GM23338 (cell line): ENCODE measurements at regions not wholly inside any gene's neighbourhood (a gene's known extent, or its start where the extent isn't known, plus 50 kb on each side); places are given as distances from the start of the nearest gene placed in this dataset.
"Not testable (repeated sequence)": the region's sequence is repeated elsewhere in the genome, so short reads cannot be mapped to it uniquely, and the experiment has no call there.

Experiments used
- ATAC-seq: fragments of 200-7000 bp; cut with Tn5 transposase; 3 replicates; pipeline ENCODE4 v1.9.1; 2020
- DNase-seq: peaks from one replicate; pipeline ENCODE4 v3.0.0-alpha.2; 2015; ENCODE audit warnings: low spot score
- H2AFZ ChIP-seq: fragments of 200-600 bp; sonication (generic); 2 replicates; pipeline ENCODE4 v1.8.0; 2016; ENCODE audit warnings: antibody characterized with exemption, mild to moderate bottlenecking, moderate library complexity
- H3F3A ChIP-seq: fragments of 200-600 bp; sonication (generic); replicated peaks from 2 replicates; pipeline ENCODE4 v1.8.0; 2017; ENCODE audit warnings: antibody characterized with exemption, mixed run types, low read depth
- H3K27ac ChIP-seq: fragments of 200-600 bp; sonication (generic); 2 replicates; pipeline ENCODE4 v1.6.1; 2016; ENCODE audit warnings: low read depth
- H3K27me3 ChIP-seq: fragments of 200-600 bp; sonication (generic); 2 replicates; pipeline ENCODE4 v1.8.0; 2016; ENCODE audit warnings: mild to moderate bottlenecking, mixed run types, moderate library complexity; ENCODE audit not compliant: insufficient read depth
- H3K36me3 ChIP-seq: fragments of 200-600 bp; sonication (generic); 2 replicates; pipeline ENCODE4 v1.8.0; 2016; ENCODE audit warnings: mild to moderate bottlenecking; ENCODE audit not compliant: insufficient read depth
- H3K4me1 ChIP-seq: fragments of 200-600 bp; sonication (generic); 2 replicates; pipeline ENCODE4 v1.8.0; 2016; ENCODE audit warnings: mild to moderate bottlenecking, moderate library complexity; ENCODE audit not compliant: insufficient read depth
- H3K4me2 ChIP-seq: fragments of 200-600 bp; sonication (generic); 2 replicates; pipeline ENCODE4 v1.7.1; 2017; ENCODE audit warnings: mixed run types
- H3K4me3 ChIP-seq: fragments of 200-600 bp; sonication (generic); 2 replicates; pipeline ENCODE4 v1.6.1; 2016; ENCODE audit warnings: mixed run types
- H3K79me2 ChIP-seq: fragments of 200-600 bp; sonication (generic); replicated peaks from 2 replicates; pipeline ENCODE4 v1.8.0; 2017; ENCODE audit warnings: mild to moderate bottlenecking; ENCODE audit not compliant: insufficient read depth
- H3K9me2 ChIP-seq: fragments of 200-600 bp; sonication (generic); 2 replicates; pipeline ENCODE4 v1.8.0; 2017; ENCODE audit not compliant: insufficient read depth
- H4K20me1 ChIP-seq: fragments of 200-600 bp; sonication (generic); replicated peaks from 2 replicates; pipeline ENCODE4 v1.8.0; 2017; ENCODE audit warnings: mild to moderate bottlenecking; ENCODE audit not compliant: insufficient read depth
- H3K27ac Mint-ChIP-seq: 2 replicates; pipeline ENCODE4 v1.8.0; 2020; ENCODE audit warnings: inconsistent platforms, mild to moderate bottlenecking, moderate library complexity, mixed read lengths
- H3K27me3 Mint-ChIP-seq: 3 replicates; pipeline ENCODE4 v1.8.0; 2022; ENCODE audit warnings: low read depth, mild to moderate bottlenecking, moderate library complexity, mixed read lengths, inconsistent platforms; ENCODE audit not compliant: insufficient read depth, poor library complexity
- H3K36me3 Mint-ChIP-seq: 3 replicates; pipeline ENCODE4 v1.8.0; 2021; ENCODE audit warnings: low read depth, mild to moderate bottlenecking, inconsistent platforms, moderate library complexity, mixed read lengths
- H3K4me1 Mint-ChIP-seq: 3 replicates; pipeline ENCODE4 v1.8.0; 2020; ENCODE audit warnings: mild to moderate bottlenecking, inconsistent platforms, mixed read lengths
- H3K4me3 Mint-ChIP-seq: 3 replicates; pipeline ENCODE4 v1.8.0; 2021; ENCODE audit warnings: moderate library complexity, mild to moderate bottlenecking, inconsistent platforms, mixed read lengths
- H3K9me3 Mint-ChIP-seq: 3 replicates; pipeline ENCODE4 v1.8.0; 2020; ENCODE audit warnings: moderate library complexity, mild to moderate bottlenecking, inconsistent platforms, mixed read lengths
- CTCF ChIP-seq, 2 experiments: fragments of 200-600 bp in 1 of 2; sonication (generic) in 1 of 2; conservative IDR thresholded peaks; 2 replicates each; pipeline versions ENCODE4 v1.5.1 to v1.6.1; 2016 to 2017; ENCODE audit warnings: antibody characterized with exemption in 2 of 2, low read depth in 2 of 2, mild to moderate bottlenecking in 2 of 2, moderate library complexity in 1 of 2
- EZH2 ChIP-seq: fragments of 200-600 bp; sonication (generic); IDR thresholded peaks from one replicate; pipeline ENCODE4 v1.8.0; 2017; ENCODE audit warnings: antibody characterized with exemption, mild to moderate bottlenecking, low read depth; ENCODE audit not compliant: unreplicated experiment
- EZH2phosphoT487 ChIP-seq: fragments of 200-600 bp; sonication (generic); IDR thresholded peaks from one replicate; pipeline ENCODE4 v1.8.1; 2018; ENCODE audit warnings: antibody characterized with exemption; ENCODE audit not compliant: unreplicated experiment
- JUNB ChIP-seq: IDR thresholded peaks from one replicate; pipeline ENCODE4 v1.6.1; 2016; ENCODE audit warnings: antibody characterized with exemption; ENCODE audit not compliant: unreplicated experiment
- POLR2AphosphoS5 ChIP-seq: IDR thresholded peaks from 2 replicates; pipeline ENCODE4 v1.6.1; 2016; ENCODE audit warnings: antibody characterized with exemption, low read depth
- REST ChIP-seq: IDR thresholded peaks from one replicate; pipeline ENCODE4 v1.6.1; 2018; ENCODE audit warnings: antibody characterized with exemption; ENCODE audit not compliant: unreplicated experiment
- STAT1 ChIP-seq: IDR thresholded peaks from one replicate; pipeline ENCODE4 v1.6.1; 2016; ENCODE audit warnings: antibody characterized with exemption; ENCODE audit not compliant: unreplicated experiment
- ZNF331 ChIP-seq: fragments of 250-450 bp; sonication (Bioruptor Pico); IDR thresholded peaks from 2 replicates; pipeline ENCODE4 v1.5.0; 2020; ENCODE audit warnings: low read depth, mild to moderate bottlenecking, moderate library complexity

GRCh38 chr17:68097161-68097805 lies 61.7 kb downstream of the KPNA2 start:
- Histone ChIP-seq H3K4me3 (no peak overlapping the region), H3K4me1 (no peaks in the 10 kb centered on the region), H3F3A (peaks cover 7% of the 10 kb centered on the region; the same call in 1 of the 2 replicates), H3K36me3 (no peaks in the 10 kb centered on the region), H3K9me2 (no peaks in the 10 kb centered on the region), H2AFZ (no peak overlapping the region), H4K20me1 (no peaks in the 10 kb centered on the region), H3K27ac (no peak overlapping the region), H3K79me2 (no peaks in the 10 kb centered on the region), H3K27me3 (peaks cover 16% of the 10 kb centered on the region), H3K4me2 (no peak overlapping the region)
- peaks cover 22% of the 10 kb centered on the region for H3K27me3 Mint-ChIP-seq
- no peak overlapping the region for H3K4me3 Mint-ChIP-seq
- no peak for TF ChIP-seq EZH2phosphoT487
- TF ChIP-seq POLR2AphosphoS5: no peak
- TF ChIP-seq EZH2: no peak
- peaks cover 9% of the 10 kb centered on the region; the same call in 2 of the 3 replicates for H3K9me3 Mint-ChIP-seq
- no peak for DNase-seq
- no peak for ATAC-seq
- H3K4me1 Mint-ChIP-seq: peaks cover 3% of the 10 kb centered on the region
- H3K27ac Mint-ChIP-seq: no peak overlapping the region
- peaks cover 9% of the 10 kb centered on the region for H3K36me3 Mint-ChIP-seq

GRCh38 chr17:68099341-68099753 lies 63.8 kb downstream of the KPNA2 start:
- not testable (repeated sequence) for H3K36me3 ChIP-seq, H3K4me2 ChIP-seq, H4K20me1 ChIP-seq, H3K4me3 ChIP-seq, H3K9me2 ChIP-seq, H3K9me3 Mint-ChIP-seq, H3K4me1 ChIP-seq, H3K27ac Mint-ChIP-seq, H3K36me3 Mint-ChIP-seq, H3F3A ChIP-seq, H3K79me2 ChIP-seq, H3K27ac ChIP-seq, H3K4me3 Mint-ChIP-seq, DNase-seq, ATAC-seq, H2AFZ ChIP-seq, H3K4me1 Mint-ChIP-seq
- peaks cover 30% of the 10 kb centered on the region for H3K27me3 ChIP-seq
- peaks cover 23% of the 10 kb centered on the region for H3K27me3 Mint-ChIP-seq

- peak overlapping the region; percentile 90; the same call in 2 of the 3 replicates for H3K4me3 Mint-ChIP-seq
- no peak for TF ChIP-seq JUNB
- no peak for TF ChIP-seq REST
- no peak for TF ChIP-seq CTCF (conservative IDR thresholded peaks at IDR 0.05; ENCODE audit: low read depth in 2 of 2)
- TF ChIP-seq ZNF331 (CRISPR knock-in tag): no peak
- TF ChIP-seq STAT1: no peak
- TF ChIP-seq EZH2: no peak
These were observed 64.6 kb downstream of the KPNA2 start for GRCh38 chr17:68100000-68100641.

More at GRCh38 chr17:68100000-68100641, 64.6 kb downstream of the KPNA2 start:
- Histone ChIP-seq H3F3A (peaks cover 7% of the 10 kb centered on the region; the same call in 1 of the 2 replicates), H3K4me1 (no peaks in the 10 kb centered on the region), H4K20me1 (no peaks in the 10 kb centered on the region), H3K27me3 (peaks cover 30% of the 10 kb centered on the region), H3K9me2 (no peaks in the 10 kb centered on the region), H3K4me2 (peak overlapping the region; percentile 87; the same call in 1 of the 2 replicates), H3K27ac (no peak overlapping the region), H3K4me3 (peak overlapping the region; percentile 71; the same call in 1 of the 2 replicates), H3K36me3 (no peaks in the 10 kb centered on the region), H3K79me2 (no peaks in the 10 kb centered on the region), H2AFZ (no peak overlapping the region)
- no peak overlapping the region for H3K27ac Mint-ChIP-seq
- H3K4me1 Mint-ChIP-seq: peaks cover 7% of the 10 kb centered on the region
- DNase-seq (no peak), ATAC-seq (no peak)
- peaks cover 9% of the 10 kb centered on the region for H3K36me3 Mint-ChIP-seq
- peaks cover 23% of the 10 kb centered on the region for H3K27me3 Mint-ChIP-seq
- peaks cover 9% of the 10 kb centered on the region; the same call in 2 of the 3 replicates for H3K9me3 Mint-ChIP-seq
